ENCODE measurements at regions not wholly inside any gene's neighbourhood (a gene's known extent, or its start where the extent isn't known, plus 50 kb on each side); places are given as distances from the start of the nearest gene placed in this dataset.

DNA sequence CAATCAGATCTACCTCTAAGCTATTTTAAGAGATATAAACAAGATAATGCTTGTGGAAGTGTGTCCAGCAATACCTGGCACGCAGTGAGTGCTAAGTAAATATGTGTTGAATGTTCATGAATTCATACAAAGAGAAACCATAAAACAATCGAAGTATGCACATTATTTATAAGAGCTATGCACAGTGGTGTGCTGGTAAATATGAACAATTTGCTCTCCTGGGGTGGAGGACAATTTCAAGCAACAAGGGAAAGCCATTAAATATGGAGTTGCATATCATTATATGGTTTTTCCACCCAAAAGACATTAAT lies 526.6 kb upstream of the MARCKS start:
- TF ChIP-seq, protein P1, sequence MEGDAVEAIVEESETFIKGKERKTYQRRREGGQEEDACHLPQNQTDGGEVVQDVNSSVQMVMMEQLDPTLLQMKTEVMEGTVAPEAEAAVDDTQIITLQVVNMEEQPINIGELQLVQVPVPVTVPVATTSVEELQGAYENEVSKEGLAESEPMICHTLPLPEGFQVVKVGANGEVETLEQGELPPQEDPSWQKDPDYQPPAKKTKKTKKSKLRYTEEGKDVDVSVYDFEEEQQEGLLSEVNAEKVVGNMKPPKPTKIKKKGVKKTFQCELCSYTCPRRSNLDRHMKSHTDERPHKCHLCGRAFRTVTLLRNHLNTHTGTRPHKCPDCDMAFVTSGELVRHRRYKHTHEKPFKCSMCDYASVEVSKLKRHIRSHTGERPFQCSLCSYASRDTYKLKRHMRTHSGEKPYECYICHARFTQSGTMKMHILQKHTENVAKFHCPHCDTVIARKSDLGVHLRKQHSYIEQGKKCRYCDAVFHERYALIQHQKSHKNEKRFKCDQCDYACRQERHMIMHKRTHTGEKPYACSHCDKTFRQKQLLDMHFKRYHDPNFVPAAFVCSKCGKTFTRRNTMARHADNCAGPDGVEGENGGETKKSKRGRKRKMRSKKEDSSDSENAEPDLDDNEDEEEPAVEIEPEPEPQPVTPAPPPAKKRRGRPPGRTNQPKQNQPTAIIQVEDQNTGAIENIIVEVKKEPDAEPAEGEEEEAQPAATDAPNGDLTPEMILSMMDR (IDR thresholded peaks at IDR 0.05) = no peak
- no peak for DNase-seq
- intact Hi-C loops (cut with DNase I) = no loop called here
- Histone ChIP-seq H3K36me3 (no peaks in the 10 kb centered on the region), H3K27ac (no peak overlapping the region), H3K9me3 (no peaks in the 10 kb centered on the region), H3K4me1 (no peaks in the 10 kb centered on the region), H3K27me3 (no peaks in the 10 kb centered on the region), H3K9ac (ENCODE audit: low read depth in 2 of 2, low read length in 2 of 2) (no peak overlapping the region), H3K4me3 (no peak overlapping the region)

DNA sequence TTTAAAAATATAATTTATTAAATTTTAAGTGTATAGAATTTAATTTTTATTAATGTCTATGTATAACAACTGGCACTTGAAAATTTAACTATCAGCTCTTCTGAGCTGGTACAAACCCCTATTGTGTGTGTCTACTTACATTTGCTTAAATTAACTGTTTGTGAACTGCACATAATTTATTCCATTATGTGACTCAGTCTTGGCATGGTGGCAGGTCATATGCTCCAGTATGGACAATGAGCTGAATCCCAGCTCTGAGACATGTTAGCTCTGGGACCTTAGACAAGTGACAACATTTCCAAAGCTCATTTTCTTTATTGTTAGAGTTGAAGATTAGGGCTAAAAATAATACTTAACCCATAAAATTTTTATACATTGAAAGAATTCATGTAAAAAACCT lies 526.1 kb upstream of the MARCKS start:
- no peak for DNase-seq
- intact Hi-C loops (cut with DNase I) = no loop called here
- no peaks in the 10 kb centered on the region for H3K4me1 ChIP-seq
- no peaks in the 10 kb centered on the region for H3K27me3 ChIP-seq
- no peaks in the 10 kb centered on the region for H3K9me3 ChIP-seq
- H3K27ac ChIP-seq = no peak overlapping the region
- H3K9ac ChIP-seq (ENCODE audit: low read depth in 2 of 2, low read length in 2 of 2) = no peak overlapping the region
- H3K36me3 ChIP-seq = no peaks in the 10 kb centered on the region
- TF ChIP-seq, protein P1 (IDR thresholded peaks at IDR 0.05) = no peak
- H3K4me3 ChIP-seq = no peak overlapping the region

DNA sequence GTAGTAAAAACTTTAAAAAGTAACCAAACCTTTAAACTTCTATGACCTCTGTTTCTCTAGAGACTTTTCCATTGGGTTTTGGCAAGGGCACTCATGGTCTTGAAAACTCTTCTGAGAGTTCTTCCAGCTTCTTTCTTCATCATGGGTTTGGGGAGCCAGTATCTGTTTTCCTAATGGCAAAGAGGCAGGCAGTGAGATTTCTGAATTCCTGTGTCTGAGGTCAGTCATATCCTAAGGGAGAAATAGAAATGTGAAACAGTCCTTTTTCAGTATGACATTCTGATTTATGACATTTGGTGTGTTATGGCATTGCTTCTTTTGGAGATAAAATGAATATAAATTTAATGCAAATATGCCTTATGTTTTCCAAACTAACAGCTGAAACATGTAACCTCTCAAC lies 518.5 kb upstream of the MARCKS start:
- Histone ChIP-seq H3K9ac (ENCODE audit: low read depth in 2 of 2, low read length in 2 of 2) (no peak overlapping the region), H3K36me3 (no peaks in the 10 kb centered on the region), H3K27me3 (no peaks in the 10 kb centered on the region), H3K4me1 (no peaks in the 10 kb centered on the region), H3K27ac (no peak overlapping the region), H3K9me3 (no peaks in the 10 kb centered on the region), H3K4me3 (no peak overlapping the region)
- TF ChIP-seq, protein P1 (IDR thresholded peaks at IDR 0.05) = no peak
- intact Hi-C loops (cut with DNase I) = no loop called here
- DNase-seq = no peak

DNA sequence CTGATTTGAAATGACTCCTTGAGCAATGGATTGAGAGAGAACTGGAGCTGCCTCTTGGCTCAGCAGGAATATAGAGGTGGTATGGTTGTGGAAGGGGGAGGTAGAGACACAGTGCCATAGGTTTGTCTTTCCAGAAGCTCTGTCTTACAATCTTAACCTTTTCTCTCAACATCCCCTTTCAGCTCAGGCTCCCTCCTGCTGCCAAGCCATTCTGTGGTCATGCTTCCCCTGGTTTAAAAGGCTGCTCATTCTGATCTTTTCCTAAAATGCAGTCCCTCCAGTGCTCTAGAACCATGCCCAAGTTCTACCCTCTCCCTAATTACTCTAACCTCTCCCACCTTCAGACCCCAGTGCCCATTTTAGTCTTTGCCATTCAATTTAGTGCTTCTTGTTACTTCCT lies 517.9 kb upstream of the MARCKS start:
- TF ChIP-seq, protein P1 (IDR thresholded peaks at IDR 0.05) = no peak
- no peak for DNase-seq
- Histone ChIP-seq H3K27me3 (no peaks in the 10 kb centered on the region), H3K27ac (no peak overlapping the region), H3K36me3 (no peaks in the 10 kb centered on the region), H3K4me3 (no peak overlapping the region), H3K9me3 (no peaks in the 10 kb centered on the region), H3K9ac (ENCODE audit: low read depth in 2 of 2, low read length in 2 of 2) (no peak overlapping the region), H3K4me1 (no peaks in the 10 kb centered on the region)
- intact Hi-C loops (cut with DNase I) = no loop called here

DNA sequence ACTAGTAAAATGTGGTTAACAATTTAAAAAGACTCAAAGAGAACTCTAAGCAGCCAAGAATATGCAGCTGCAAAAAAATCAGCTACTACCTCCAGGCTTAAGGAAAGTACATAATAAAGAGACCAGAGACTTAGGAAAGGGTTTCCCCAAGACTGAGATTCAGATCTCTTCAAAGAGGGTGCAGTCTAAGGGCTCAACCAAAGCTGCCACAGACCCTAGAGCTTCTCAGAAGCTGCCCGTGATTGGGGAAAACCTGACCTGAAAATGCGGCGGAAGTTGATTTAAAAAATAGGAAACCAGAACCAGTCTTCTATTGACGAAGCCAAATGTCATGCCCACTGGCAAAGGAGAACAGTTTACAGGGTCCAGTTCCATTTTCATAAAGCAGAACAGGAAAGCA lies 516.8 kb upstream of the MARCKS start:
- no peaks in the 10 kb centered on the region for H3K4me1 ChIP-seq
- H3K9me3 ChIP-seq = no peaks in the 10 kb centered on the region
- no peaks in the 10 kb centered on the region for H3K36me3 ChIP-seq
- no peaks in the 10 kb centered on the region for H3K27me3 ChIP-seq
- no peak overlapping the region for H3K4me3 ChIP-seq
- TF ChIP-seq, protein P1 (IDR thresholded peaks at IDR 0.05) = no peak
- intact Hi-C loops (cut with DNase I) = no loop called here
- DNase-seq = no peak
- no peak overlapping the region for H3K9ac ChIP-seq (ENCODE audit: low read depth in 2 of 2, low read length in 2 of 2)
- no peak overlapping the region for H3K27ac ChIP-seq

DNA sequence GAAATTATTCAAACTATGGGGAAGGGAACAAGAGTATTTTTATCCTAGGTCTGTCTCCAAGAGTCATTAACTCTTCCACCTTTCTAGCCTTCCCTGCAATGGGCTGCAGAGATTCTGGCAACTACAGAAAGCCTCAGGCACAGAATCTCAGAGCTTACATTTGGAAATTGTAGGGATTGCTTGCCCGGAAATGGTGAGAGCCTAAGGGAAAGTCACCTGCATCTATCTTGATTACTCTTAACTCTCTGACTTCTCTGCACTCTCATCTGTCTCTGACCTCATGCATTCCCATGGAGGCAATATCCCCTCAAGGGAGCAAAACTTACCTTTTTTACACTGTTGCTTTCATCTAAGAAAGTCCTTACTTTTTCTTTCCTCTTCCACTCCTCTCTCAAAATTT lies 513.2 kb upstream of the MARCKS start:
- Histone ChIP-seq H3K36me3 (no peaks in the 10 kb centered on the region), H3K27ac (no peak overlapping the region)

More for the DNA sequence above, 513.2 kb upstream of the MARCKS start:
- H3K9ac ChIP-seq (ENCODE audit: low read depth in 2 of 2, low read length in 2 of 2) = no peak overlapping the region
- no peak overlapping the region for H3K4me3 ChIP-seq
- TF ChIP-seq, protein P1 (IDR thresholded peaks at IDR 0.05) = no peak
- intact Hi-C loops (cut with DNase I) = no loop called here
- H3K4me1 ChIP-seq = no peaks in the 10 kb centered on the region
- DNase-seq = no peak
- no peaks in the 10 kb centered on the region for H3K27me3 ChIP-seq
- H3K9me3 ChIP-seq = no peaks in the 10 kb centered on the region
